ENCODE measurements at regions not wholly inside any gene's neighbourhood (a gene's known extent, or its start where the extent isn't known, plus 50 kb on each side); places are given as distances from the start of the nearest gene placed in this dataset.

GRCh38 chr4:160283081-160283480, 1180.2 kb downstream of the RAPGEF2 start:
- Mint-ChIP-seq H3K4me3 (no peak overlapping the region), H3K36me3 (ENCODE audit: low read depth) (no peaks in the 10 kb centered on the region), H3K27ac (no peak overlapping the region), H3K9me3 (peaks cover 12% of the 10 kb centered on the region), H3K4me1 (no peaks in the 10 kb centered on the region), H3K27me3 (no peaks in the 10 kb centered on the region)
- no peak for DNase-seq
- intact Hi-C loops (cut with micrococcal nuclease) = no loop called here

- Mint-ChIP-seq H3K9me3 (peaks cover 15% of the 10 kb centered on the region), H3K36me3 (ENCODE audit: low read depth) (no peaks in the 10 kb centered on the region), H3K27ac (no peak overlapping the region), H3K4me1 (no peaks in the 10 kb centered on the region), H3K27me3 (no peaks in the 10 kb centered on the region), H3K4me3 (no peak overlapping the region)
- DNase-seq = no peak
- intact Hi-C loops (cut with micrococcal nuclease) = no loop called here
Observed at GRCh38 chr4:160284516-160284915, 1181.6 kb downstream of the RAPGEF2 start.

GRCh38 chr4:160286051-160286450, 1183.2 kb downstream of the RAPGEF2 start:
- no peaks in the 10 kb centered on the region for H3K4me1 Mint-ChIP-seq
- H3K27me3 Mint-ChIP-seq = no peaks in the 10 kb centered on the region

GRCh38 chr4:160296476-160296875, 1193.6 kb downstream of the RAPGEF2 start:
- H3K4me3 Mint-ChIP-seq = no peak overlapping the region
- no peaks in the 10 kb centered on the region for H3K36me3 Mint-ChIP-seq (ENCODE audit: low read depth)
- H3K27ac Mint-ChIP-seq = no peak overlapping the region
- peaks cover 3% of the 10 kb centered on the region for H3K9me3 Mint-ChIP-seq
- H3K27me3 Mint-ChIP-seq = no peaks in the 10 kb centered on the region
- intact Hi-C loops (cut with micrococcal nuclease) = no loop called here
- DNase-seq = no peak
- no peaks in the 10 kb centered on the region for H3K4me1 Mint-ChIP-seq

More at GRCh38 chr4:160286051-160286450, 1183.2 kb downstream of the RAPGEF2 start:
- no peak overlapping the region for H3K4me3 Mint-ChIP-seq
- no peak for DNase-seq
- no peak overlapping the region for H3K27ac Mint-ChIP-seq
- intact Hi-C loops (cut with micrococcal nuclease) = no loop called here
- H3K36me3 Mint-ChIP-seq (ENCODE audit: low read depth) = no peaks in the 10 kb centered on the region
- H3K9me3 Mint-ChIP-seq = peaks cover 10% of the 10 kb centered on the region

GRCh38 chr4:160299177-160299576, 1196.3 kb downstream of the RAPGEF2 start:
- peaks cover 3% of the 10 kb centered on the region for H3K9me3 Mint-ChIP-seq
- no peaks in the 10 kb centered on the region for H3K36me3 Mint-ChIP-seq (ENCODE audit: low read depth)
- no peak for DNase-seq
- intact Hi-C loops (cut with micrococcal nuclease) = no loop called here
- H3K4me3 Mint-ChIP-seq = no peak overlapping the region
- H3K27me3 Mint-ChIP-seq = no peaks in the 10 kb centered on the region
- H3K4me1 Mint-ChIP-seq = no peaks in the 10 kb centered on the region
- no peak overlapping the region for H3K27ac Mint-ChIP-seq

GRCh38 chr4:160299608-160300007, 1196.7 kb downstream of the RAPGEF2 start:
- intact Hi-C loops (cut with micrococcal nuclease) = no loop called here
- H3K4me3 Mint-ChIP-seq = no peak overlapping the region

GRCh38 chr4:160316036-160316435, 1213.2 kb downstream of the RAPGEF2 start:
- intact Hi-C loops (cut with micrococcal nuclease) = no loop called here
- Mint-ChIP-seq H3K4me1 (no peaks in the 10 kb centered on the region), H3K4me3 (no peak overlapping the region), H3K27ac (no peak overlapping the region), H3K27me3 (no peaks in the 10 kb centered on the region), H3K9me3 (no peaks in the 10 kb centered on the region), H3K36me3 (ENCODE audit: low read depth) (no peaks in the 10 kb centered on the region)
- no peak for DNase-seq

More at GRCh38 chr4:160299608-160300007, 1196.7 kb downstream of the RAPGEF2 start:
- H3K9me3 Mint-ChIP-seq = peaks cover 3% of the 10 kb centered on the region
- no peak overlapping the region for H3K27ac Mint-ChIP-seq
- no peak for DNase-seq
- H3K4me1 Mint-ChIP-seq = no peaks in the 10 kb centered on the region
- no peaks in the 10 kb centered on the region for H3K27me3 Mint-ChIP-seq
- H3K36me3 Mint-ChIP-seq (ENCODE audit: low read depth) = no peaks in the 10 kb centered on the region

- Mint-ChIP-seq H3K27me3 (no peaks in the 10 kb centered on the region), H3K36me3 (ENCODE audit: low read depth) (no peaks in the 10 kb centered on the region), H3K4me3 (no peak overlapping the region), H3K9me3 (no peaks in the 10 kb centered on the region), H3K27ac (no peak overlapping the region), H3K4me1 (no peaks in the 10 kb centered on the region)
- no peak for DNase-seq
- intact Hi-C loops (cut with micrococcal nuclease) = no loop called here
Observed at GRCh38 chr4:160318567-160319220, 1215.8 kb downstream of the RAPGEF2 start.

GRCh38 chr4:160319221-160319867, 1216.5 kb downstream of the RAPGEF2 start:
- Mint-ChIP-seq H3K4me1 (no peaks in the 10 kb centered on the region), H3K9me3 (no peaks in the 10 kb centered on the region), H3K4me3 (no peak overlapping the region), H3K27me3 (no peaks in the 10 kb centered on the region), H3K27ac (no peak overlapping the region), H3K36me3 (ENCODE audit: low read depth) (no peaks in the 10 kb centered on the region)
- no peak for DNase-seq
- intact Hi-C loops (cut with micrococcal nuclease) = no loop called here

GRCh38 chr4:160319868-160320260, 1217.0 kb downstream of the RAPGEF2 start:
- no peaks in the 10 kb centered on the region for H3K36me3 Mint-ChIP-seq (ENCODE audit: low read depth)
- H3K27ac Mint-ChIP-seq = no peak overlapping the region
- DNase-seq = no peak
- H3K4me3 Mint-ChIP-seq = no peak overlapping the region
- no peaks in the 10 kb centered on the region for H3K9me3 Mint-ChIP-seq
- no peaks in the 10 kb centered on the region for H3K27me3 Mint-ChIP-seq
- H3K4me1 Mint-ChIP-seq = no peaks in the 10 kb centered on the region
- intact Hi-C loops (cut with micrococcal nuclease) = no loop called here

GRCh38 chr4:160326110-160326509, 1223.2 kb downstream of the RAPGEF2 start:
- H3K9me3 Mint-ChIP-seq = no peaks in the 10 kb centered on the region
- DNase-seq = no peak
- H3K27ac Mint-ChIP-seq = no peak overlapping the region
- no peaks in the 10 kb centered on the region for H3K4me1 Mint-ChIP-seq
- intact Hi-C loops (cut with micrococcal nuclease) = no loop called here
- no peak overlapping the region for H3K4me3 Mint-ChIP-seq
- H3K36me3 Mint-ChIP-seq (ENCODE audit: low read depth) = no peaks in the 10 kb centered on the region
- no peaks in the 10 kb centered on the region for H3K27me3 Mint-ChIP-seq

GRCh38 chr4:160347197-160347596, 1244.3 kb downstream of the RAPGEF2 start:
- H3K4me3 Mint-ChIP-seq = no peak overlapping the region
- no peaks in the 10 kb centered on the region for H3K36me3 Mint-ChIP-seq (ENCODE audit: low read depth)
- DNase-seq = no peak
- H3K4me1 Mint-ChIP-seq = no peaks in the 10 kb centered on the region
- H3K27me3 Mint-ChIP-seq = no peaks in the 10 kb centered on the region
- H3K27ac Mint-ChIP-seq = no peak overlapping the region
- intact Hi-C loops (cut with micrococcal nuclease) = no loop called here
- H3K9me3 Mint-ChIP-seq = peaks cover 3% of the 10 kb centered on the region

- Mint-ChIP-seq H3K9me3 (no peaks in the 10 kb centered on the region), H3K4me3 (no peak overlapping the region), H3K27me3 (no peaks in the 10 kb centered on the region), H3K4me1 (no peaks in the 10 kb centered on the region), H3K27ac (no peak overlapping the region), H3K36me3 (ENCODE audit: low read depth) (no peaks in the 10 kb centered on the region)
- intact Hi-C loops (cut with micrococcal nuclease) = no loop called here
- no peak for DNase-seq
Observed at GRCh38 chr4:160350944-160351343, 1248.1 kb downstream of the RAPGEF2 start.

- Mint-ChIP-seq H3K9me3 (no peaks in the 10 kb centered on the region), H3K27ac (no peak overlapping the region), H3K36me3 (ENCODE audit: low read depth) (no peaks in the 10 kb centered on the region), H3K4me3 (no peak overlapping the region), H3K4me1 (no peaks in the 10 kb centered on the region), H3K27me3 (no peaks in the 10 kb centered on the region)
- DNase-seq = no peak
- intact Hi-C loops (cut with micrococcal nuclease) = no loop called here
Observed at GRCh38 chr4:160352637-160353036, 1249.8 kb downstream of the RAPGEF2 start.

GRCh38 chr4:160353548-160353947, 1250.7 kb downstream of the RAPGEF2 start:
- Mint-ChIP-seq H3K36me3 (ENCODE audit: low read depth) (no peaks in the 10 kb centered on the region), H3K4me3 (no peak overlapping the region), H3K27ac (no peak overlapping the region), H3K4me1 (no peaks in the 10 kb centered on the region), H3K9me3 (no peaks in the 10 kb centered on the region), H3K27me3 (no peaks in the 10 kb centered on the region)
- no peak for DNase-seq
- intact Hi-C loops (cut with micrococcal nuclease) = no loop called here

All from activated CD4-positive, alpha-beta T cell treated with anti-CD3 and anti-CD28 coated beads, Interleukin-2, amount 10 ng/mL, durations not matched to agents 24 days and 14 days (primary cell).